ENCODE measurements at regions not wholly inside any gene's neighbourhood (a gene's known extent, or its start where the extent isn't known, plus 50 kb on each side); places are given as distances from the start of the nearest gene placed in this dataset.
"Not testable (repeated sequence)": the region's sequence is repeated elsewhere in the genome, so short reads cannot be mapped to it uniquely, and the experiment has no call there.

DNA sequence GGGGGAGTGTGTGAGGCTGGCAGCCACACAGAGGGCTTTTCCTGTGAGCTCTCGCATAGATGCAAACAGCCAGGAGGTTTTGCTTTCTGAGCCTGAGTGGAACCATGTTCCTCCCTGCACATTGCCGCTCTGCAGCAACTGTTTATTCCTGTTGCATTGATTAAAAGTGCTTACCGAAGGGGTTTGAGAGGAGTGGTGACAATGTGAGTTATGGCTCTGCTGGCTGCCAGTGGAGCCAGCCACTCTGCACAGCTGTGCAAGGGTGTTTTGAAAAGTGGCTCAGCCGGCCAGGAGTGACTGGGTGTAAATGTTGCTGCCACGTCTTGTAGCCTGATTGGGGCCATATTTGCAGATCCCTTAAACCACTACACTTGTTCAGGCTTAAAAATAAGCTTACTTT is 114.9 kb upstream of the EEF2KMT start:
- DNase-seq (ENCODE audit: low read depth), result not testable (repeated sequence)

DNA sequence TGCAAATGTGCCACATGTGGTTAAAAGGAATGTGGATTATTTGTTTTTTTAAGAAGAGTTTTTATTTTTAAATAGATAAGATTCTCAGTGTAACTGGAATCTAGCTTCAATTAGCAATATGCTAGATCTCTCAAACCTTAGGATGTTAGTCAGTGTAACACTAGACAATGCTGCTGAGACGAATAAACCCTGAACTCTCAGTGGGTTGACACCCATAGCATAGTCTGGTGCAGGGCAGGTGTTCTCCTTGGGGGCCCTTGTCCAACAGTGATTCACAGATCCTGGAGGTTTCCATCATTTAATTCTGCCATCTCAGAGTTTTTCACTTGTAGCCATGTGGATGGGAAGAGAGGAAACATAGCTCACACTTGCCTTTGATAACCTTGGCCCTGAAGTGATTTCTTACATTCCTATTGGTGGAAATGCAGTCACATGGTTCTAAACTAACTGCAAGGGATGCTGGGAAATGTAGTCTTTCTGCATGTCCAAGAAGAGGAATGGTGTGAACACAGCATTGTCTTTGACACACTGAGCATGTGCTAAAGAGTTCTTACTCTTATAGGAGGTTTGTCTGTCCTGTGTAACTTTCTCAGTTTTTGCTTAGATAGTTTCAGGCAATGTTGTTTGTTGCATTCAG is 110.4 kb upstream of the EEF2KMT start:
- DNase-seq (ENCODE audit: low read depth), result not testable (repeated sequence)

DNA sequence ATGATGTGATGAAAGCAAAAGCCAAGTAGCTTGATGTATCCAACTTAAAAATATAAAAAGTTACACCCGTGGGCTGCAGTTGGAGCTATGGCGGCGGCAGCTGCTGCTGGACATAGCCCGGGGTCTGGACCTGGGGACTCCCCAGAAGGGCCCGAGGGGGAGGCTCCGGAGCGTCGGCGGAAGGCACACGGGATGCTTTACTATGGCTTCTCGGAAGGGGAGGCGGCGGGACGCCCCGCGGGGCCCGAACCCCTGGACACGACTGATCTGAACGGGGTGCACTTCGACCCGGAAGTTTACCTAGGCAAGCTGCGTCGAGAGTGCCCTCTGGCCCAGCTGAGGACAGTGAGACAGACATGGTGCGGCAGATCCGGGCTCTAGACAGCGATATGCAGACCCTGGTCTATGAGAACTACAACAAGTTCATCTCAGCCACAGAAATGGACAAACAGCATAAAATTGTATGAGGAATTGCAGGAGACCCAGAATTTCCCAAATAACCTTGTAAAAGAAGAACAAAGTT is 109.5 kb upstream of the EEF2KMT start:
- no peak for DNase-seq (ENCODE audit: low read depth)

DNA sequence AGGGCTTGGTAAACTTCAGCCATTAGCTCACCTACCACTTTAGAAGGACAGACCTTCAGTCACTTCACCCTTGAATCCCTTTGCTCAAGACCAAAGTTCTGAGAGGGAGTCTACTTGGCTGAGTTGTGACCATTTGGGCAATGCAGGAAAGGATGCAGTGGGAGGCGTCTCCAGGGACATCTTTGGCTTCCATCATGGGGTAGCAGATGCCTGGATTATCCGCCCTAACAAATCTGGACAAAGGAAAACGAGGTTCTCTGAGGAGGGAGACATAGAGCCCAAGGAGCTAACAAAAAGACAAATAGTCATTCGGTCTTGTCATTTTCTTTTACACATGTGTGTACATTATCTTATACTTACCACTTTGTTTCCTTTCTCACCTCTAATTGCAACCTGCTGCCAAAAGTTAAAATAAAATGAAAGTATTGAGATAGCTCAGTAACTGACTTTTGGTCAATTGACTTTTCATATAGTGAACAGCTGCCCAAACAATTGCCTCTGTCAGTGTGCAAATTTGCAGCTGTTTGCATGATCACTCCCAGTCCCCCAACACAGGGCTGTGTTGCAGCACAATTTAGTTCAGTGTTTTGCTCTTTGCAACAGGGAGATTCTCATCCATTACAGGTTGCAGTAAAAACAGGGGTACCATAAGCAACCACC is 108.9 kb upstream of the EEF2KMT start:
- no peak for DNase-seq (ENCODE audit: low read depth)

DNA sequence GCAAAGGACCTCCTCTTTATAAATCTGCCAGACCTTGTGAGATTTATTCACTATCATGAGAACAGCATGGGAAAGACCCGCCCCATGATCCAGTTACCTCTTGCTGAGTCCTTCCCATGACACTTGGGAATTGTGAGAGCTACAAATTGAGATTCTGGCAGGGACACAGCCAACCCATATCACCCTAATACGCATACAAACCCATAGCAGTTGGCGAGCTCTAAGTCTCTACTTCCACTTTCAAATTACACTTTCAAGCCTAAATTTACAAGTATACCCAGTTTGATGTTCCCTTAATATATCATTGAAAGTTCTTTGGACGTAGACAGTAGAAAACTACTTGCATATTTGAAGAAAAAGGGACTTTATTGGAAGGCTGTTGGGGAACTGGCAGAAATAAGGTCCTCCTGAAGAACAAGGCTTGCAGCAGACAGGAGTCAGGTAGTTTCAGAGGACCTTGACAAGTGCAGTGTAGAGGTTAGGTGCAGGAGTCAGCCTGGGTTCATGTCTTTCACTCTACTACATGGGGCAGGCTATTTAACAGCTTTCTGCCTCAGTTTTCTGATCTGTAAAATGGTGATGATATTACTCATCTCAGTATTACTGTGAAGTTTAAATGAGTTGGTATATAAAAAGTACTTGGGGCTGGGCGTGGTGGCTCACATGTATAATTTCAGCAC is 107.9 kb upstream of the EEF2KMT start:
- DNase-seq (ENCODE audit: low read depth), result no peak

DNA sequence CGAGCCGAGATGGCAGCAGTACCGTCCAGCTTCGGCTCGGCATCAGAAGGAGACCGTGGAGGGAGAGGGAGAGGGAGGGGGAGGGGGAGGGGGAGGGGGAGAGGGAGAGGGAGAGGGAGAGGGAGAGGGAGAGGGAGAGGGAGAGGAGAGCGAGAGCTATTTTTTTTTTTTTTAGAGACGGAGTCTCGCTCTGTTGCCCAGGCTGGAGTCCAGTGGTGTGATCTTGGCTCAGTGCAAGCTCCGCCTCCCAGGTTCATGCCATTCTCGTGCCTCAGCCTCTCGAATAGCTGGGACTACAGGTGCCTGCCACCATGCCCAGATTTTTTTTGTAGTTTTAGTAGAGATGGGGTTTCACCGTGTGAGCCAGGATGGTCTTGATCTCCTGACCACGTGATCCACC is 106.1 kb upstream of the EEF2KMT start:
- not testable (repeated sequence) for DNase-seq (ENCODE audit: low read depth)

DNA sequence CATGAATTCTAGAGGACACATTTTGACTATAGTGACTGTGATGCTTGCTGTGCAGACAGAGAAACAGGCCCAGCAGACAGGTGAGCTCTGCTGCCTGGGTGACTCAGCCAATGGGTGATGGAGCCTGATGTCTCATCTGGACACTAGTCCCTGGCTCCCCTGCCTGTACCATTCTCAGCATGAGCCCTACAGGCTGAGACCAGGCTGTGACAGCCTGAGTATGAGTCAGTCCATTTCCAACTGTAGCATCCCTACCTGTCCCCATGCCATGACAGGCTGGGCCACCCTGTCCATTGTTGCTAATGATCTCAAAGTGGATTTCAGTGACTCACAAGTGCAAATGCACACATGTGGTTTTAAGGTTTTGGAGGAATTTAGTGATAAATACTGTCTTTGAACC is 102.5 kb upstream of the EEF2KMT start:
- no peak for DNase-seq (ENCODE audit: low read depth)

DNA sequence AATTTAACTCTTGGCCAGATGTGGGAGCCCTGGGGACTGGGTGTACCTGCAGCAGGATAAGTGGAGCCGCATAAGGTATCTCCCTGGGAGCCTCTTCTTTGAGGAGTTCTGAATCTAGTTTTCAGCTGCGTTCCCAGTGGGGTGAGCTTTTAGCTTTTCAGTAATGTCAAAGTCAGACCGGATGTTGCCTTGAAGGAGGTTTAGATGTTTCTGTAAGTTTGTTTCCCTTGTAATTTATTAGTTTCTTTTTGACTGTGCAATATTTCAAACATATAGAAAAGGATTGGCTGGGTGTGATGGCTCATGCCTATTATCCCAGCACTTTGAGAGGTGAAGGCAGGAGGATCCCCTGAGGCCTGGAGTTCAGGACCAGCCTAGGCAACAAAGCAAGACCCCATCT is 98.6 kb upstream of the EEF2KMT start:
- DNase-seq (ENCODE audit: low read depth), result no peak

DNA sequence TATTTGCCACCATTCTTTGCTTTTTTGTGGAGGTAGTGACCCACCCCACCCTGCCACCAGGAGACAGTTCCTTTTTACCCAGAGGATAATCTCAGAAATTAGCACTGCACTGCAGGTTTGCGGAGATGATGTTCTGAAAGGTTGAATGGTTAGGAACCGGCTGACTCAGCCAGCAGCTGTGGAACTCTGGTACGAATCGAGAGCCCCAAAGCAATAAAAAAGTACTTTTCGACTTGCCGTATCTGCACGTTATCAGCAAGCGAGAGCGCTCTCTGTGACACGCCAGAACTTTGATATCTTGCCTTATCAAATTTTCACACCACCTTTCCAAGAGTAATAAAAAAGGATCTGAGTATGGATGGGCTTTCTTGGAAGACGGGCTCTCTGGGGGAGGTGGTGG is 96.3 kb upstream of the EEF2KMT start:
- DNase-seq (ENCODE audit: low read depth), result no peak

DNA sequence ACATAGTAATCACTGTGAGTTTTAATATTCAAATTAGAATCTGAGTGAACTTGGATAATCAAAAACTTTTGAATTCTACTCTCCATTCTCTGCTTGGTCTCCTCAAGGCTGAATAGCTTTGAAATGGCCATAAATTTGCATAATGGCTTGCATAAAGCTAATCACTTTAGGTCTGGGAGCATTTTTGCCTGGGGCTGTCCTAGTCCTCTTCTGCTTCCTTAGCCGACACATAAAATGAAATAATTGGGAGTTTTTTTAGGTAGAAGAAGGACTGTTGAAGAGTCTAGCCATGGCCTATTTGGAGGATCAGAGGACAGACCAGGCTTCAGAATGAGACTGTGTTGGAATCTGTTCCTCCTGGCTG is 91.4 kb upstream of the EEF2KMT start:
- no peak for DNase-seq (ENCODE audit: low read depth)

DNA sequence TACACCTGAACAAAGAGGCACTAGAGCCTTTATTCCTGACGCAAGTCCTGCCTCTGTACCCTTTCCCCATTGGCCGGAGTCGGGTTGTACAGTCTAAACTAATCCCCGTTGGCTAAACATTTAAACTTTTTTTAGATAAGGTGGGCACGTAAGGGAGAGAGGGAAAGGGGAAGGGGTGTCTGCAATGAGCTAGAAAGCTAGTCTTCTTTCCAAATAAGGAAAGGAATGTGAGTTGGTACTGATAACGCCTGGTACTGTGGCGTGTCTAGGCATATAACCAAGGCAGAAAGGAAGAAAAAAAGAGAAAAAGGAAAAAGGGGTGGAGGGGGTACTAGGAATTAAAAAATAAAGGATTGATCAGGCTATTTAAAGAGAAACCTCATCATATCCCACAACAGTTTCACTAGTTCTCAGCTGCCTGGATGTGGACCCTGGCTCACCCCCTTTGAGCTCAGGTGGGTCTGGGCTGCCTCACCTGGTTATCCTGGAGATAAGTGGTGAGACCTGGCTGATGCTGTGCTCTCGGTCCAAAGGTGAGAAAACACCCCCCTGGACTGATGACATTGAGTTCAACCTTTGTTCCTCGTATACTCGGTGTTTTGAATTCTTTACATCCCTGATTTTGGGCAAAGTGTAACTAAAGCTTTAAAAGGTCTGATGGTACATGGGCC is 90.9 kb upstream of the EEF2KMT start:
- no peak for DNase-seq (ENCODE audit: low read depth)

DNA sequence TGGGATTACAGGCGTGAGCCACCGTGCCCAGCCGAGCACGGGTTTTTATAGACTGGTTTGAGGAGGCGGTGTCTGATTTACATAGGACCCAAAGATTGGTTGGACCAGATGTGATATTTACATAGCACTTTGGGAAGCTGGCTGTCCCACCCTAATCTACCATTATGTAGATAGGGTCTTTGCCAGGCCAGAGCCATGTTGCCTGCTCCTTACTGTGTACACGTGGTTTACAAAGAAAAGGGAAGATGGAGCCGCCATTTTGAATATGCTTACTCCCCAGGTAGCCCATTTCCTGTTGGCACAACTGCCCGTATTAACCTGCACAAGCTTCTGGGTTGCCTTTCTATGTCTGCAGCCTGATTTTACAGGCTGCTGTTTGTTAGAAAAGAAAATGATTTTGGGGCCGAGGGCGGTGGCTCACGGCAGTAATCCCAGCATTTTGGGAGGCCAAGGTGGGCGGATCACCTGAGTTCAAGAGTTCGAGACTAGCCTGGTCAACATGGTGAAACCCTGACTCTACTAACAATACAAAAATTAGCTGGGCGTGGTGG is 89.9 kb upstream of the EEF2KMT start:
- no peak for DNase-seq (ENCODE audit: low read depth)

DNA sequence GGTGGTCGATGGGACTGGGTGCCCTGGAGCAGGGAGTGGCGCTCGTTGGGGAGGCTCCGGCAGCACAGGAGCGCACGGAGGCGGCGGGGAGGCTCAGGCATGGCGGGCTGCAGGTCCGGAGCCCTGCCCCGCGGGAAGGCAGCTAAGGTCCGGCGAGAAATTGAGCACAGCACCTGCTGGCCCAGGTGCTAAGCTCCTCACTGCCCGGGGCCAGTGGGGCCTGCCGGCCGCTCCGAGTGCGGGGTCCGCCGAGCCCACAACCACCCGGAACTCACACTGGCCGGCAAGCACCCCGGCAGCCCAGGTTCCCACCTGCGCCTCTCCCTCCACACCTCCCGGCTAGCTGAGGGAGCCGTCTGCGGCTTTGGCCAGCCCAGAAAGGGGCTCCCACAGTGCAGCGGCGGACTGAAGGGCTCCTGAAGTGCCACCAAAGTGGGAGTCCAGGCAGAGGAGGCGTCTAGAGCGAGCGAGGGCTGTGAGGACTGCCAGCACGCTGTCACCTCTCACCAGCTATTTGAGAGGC is 88.8 kb upstream of the EEF2KMT start:
- no peak for DNase-seq (ENCODE audit: low read depth)

DNA sequence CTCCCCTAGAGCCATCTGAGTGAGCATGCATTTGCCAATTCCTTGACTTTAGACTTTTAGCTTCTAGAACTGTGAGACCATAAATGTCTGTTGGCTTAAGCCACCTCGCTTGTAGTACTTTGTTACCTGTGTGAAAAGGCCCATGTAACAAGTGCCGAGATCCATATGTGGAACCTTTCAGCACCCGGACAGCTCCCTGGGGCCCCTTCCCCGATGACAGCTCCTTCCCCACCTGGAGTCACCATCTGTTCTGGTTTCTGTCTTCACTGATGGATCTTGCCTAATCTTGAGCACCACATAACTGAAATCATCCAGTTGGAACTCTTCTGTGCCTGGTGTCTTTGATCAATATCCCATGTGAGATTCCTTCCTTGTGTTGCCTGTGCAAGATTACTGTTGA is 78.9 kb upstream of the EEF2KMT start:
- DNase-seq (ENCODE audit: low read depth), result no peak

DNA sequence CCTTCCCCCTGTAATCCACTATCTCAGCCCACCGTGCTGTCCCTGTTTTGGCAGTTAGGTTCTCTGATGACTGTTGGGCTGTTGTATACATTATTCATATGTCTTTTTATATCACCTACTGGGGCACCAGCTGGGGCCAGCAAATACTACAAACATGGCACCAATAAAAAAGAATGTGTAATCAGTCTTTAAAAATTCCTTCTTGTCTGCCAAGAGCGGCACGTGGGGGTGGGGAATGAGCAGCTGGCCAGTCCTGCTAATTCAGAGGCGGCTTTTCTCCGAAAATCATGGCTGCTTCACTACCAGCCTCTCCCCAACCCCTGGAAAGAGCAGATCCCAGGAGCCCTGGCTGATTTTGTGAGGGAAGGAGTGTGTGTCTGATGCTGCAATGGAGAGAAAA is 77.7 kb upstream of the EEF2KMT start:
- no peak for DNase-seq (ENCODE audit: low read depth)

DNA sequence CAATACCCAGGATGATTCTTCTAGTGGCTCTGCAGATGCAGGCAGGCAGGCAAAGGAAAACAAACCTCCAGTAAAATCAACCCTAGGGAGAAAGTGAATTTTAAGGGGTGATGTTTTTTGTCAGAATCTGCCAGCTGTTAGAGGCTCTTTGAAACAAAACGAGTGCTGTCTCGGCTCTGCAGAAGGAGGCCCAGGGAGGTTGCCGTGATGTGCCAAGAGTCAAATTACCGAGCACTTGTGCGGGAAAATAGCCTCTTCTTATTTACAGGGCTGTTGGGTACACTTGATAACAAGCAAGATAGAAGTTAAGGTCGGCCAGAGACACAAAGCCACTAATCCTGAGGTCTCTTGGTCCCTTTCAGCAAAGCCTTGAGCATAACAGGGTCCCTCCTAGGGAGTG is 68.9 kb upstream of the EEF2KMT start:
- no peak for DNase-seq (ENCODE audit: low read depth)

DNA sequence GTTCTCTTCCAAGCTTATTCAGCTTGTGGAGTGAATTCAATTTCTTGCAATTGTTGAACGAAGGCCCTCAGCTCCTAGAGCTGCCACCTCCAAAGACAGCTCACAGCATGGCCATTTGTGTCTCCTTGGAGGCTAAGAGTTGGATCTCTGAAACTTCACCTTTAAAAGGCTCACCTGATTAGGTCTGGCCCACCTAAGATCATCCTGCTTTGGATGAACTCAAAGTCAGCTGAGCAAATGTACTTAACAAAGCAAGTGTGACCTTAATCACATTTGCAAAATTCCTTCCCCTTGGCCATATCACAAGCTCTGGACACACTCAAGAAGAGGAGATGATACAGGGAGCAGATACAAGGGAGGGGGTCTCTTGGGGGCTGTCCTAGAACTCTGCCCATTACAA is 67.8 kb upstream of the EEF2KMT start:
- not testable (repeated sequence) for DNase-seq (ENCODE audit: low read depth)

DNA sequence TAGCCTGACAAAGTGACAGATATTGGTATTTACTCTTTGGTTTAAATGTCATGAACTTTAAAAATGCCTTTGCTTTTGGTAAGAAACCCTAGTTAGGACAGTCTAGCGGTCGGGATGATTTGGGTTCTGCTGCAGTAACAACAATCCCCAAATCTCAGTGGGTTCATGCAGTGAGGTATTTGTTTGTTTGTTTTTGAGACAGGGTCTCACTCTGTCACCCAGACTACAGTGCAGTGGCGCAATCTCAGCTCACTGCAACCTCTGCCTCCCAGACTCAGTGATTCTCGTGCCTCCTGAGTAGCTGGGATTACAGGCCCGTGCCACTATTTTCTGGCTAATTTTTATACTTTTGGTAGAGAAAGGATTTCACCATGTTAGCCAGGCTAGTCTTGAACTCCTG is 65.2 kb upstream of the EEF2KMT start:
- not testable (repeated sequence) for DNase-seq (ENCODE audit: low read depth)

DNA sequence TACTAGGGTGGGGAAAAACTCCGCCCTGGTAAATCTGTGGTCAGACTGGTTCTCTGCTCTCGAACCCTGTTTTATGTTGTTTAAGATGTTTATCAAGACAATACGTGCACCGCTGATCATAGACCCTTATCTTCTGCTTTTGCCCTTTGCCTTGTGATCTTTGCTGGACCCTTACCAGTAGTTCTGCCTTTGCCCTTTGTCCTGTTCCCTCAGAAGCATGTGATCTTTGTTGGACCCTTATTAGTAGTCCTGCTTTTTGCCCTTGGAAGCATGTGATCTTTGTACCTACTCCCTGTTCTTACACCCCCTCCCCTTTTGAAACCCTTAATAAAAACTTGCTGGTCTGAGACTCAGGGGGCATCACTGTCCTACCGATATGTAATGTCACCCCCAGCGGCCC is 64.3 kb upstream of the EEF2KMT start:
- DNase-seq (ENCODE audit: low read depth), result not testable (repeated sequence)

DNA sequence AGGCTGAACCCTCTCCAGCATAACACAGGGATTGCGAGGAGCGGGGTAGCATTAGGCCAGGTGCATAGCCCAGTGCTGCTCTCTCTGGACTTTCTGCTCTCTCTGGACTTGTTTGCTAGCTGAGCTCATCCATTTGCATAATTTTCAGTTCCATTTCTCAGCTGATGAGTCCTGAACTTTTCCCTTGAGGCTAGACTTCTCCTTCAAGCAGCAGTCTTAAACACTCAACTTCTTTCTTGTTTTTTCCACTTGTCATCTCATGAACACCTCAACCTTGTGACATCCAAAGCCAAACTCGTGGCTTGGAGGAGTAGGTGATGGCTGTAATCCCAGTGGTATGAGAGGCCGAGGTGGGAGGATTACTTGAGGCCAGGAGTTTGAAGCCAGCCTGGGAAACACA is 62.4 kb upstream of the EEF2KMT start:
- not testable (repeated sequence) for DNase-seq (ENCODE audit: low read depth)

DNA sequence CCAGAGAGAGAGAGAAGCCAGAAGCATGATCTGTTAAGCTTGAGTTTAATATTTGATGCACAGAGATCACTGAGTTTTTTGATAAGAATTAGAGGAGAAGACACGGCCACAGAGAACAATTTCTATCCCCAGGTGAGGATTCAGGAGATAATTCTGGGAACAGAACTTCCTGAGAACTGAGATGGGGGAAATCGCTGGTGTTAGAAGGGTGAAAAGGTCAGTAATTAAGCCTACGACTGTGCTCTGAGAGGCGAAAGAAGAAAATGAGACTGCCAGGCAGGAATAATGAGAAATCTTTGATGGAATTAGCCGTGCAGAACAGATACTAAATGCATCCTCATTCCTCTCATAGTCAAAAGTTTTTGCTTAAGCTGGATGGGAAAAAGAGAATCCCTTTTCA is 61.9 kb upstream of the EEF2KMT start:
- not testable (repeated sequence) for DNase-seq (ENCODE audit: low read depth)

DNA sequence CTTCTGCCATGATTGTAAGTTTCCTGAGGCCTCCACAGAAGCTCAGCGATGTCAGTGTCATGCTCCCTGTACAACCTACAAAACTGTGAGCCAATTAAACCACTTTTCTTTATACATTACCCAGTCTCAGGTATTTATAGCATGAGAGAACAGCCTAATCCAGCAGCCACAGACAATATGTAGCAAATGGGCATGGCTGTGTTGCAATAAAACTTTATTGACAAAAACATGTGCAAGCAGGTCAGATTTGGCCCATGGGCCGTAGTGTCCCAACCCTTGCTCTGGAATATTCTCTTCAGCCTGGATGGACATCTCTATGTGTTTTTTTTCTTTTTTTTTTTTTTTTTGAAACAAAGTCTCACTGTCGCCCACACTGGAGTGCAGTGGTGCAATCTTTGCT is 60.9 kb upstream of the EEF2KMT start:
- no peak for DNase-seq (ENCODE audit: low read depth)

All from non-pigmented ciliary epithelial cell (primary cell).